Naive B cell (primary cell): ENCODE measurements at regions not wholly inside any gene's neighbourhood (a gene's known extent, or its start where the extent isn't known, plus 50 kb on each side); places are given as distances from the start of the nearest gene placed in this dataset.
A peak's percentile ranks its signal among the peaks of the same experiment; 100 is the strongest.
"Not testable (repeated sequence)": the region's sequence is repeated elsewhere in the genome, so short reads cannot be mapped to it uniquely, and the experiment has no call there.

Experiments
- ATAC-seq, 2 donors: fragments of 150-1000 bp; cut with Tn5 transposase; 2 replicates each; pipeline ENCODE4 v1.10.0; 2021; ENCODE audit warnings: low read depth in 2 of 2, mild to moderate bottlenecking in 2 of 2, moderate library complexity in 2 of 2
- DNase-seq: peaks from one replicate; pipeline ENCODE4 v3.0.0; 2022
- H3K27ac Mint-ChIP-seq, 6 donors: one replicate each; pipeline ENCODE4 v1.8.0; 2020 to 2022; ENCODE audit warnings: mild to moderate bottlenecking in 6 of 6, mixed read lengths in 6 of 6, moderate library complexity in 5 of 6, inconsistent platforms in 2 of 6
- H3K27me3 Mint-ChIP-seq, 3 donors: one replicate each; pipeline ENCODE4 v1.8.0; 2021 to 2022; ENCODE audit warnings: mixed read lengths in 3 of 3, mild to moderate bottlenecking in 1 of 3
- H3K36me3 Mint-ChIP-seq, 2 donors: one replicate each; pipeline ENCODE4 v1.8.0; 2020 to 2022; ENCODE audit warnings: mixed read lengths in 2 of 2, inconsistent platforms in 1 of 2, mild to moderate bottlenecking in 1 of 2
- H3K4me1 Mint-ChIP-seq, 3 donors: one replicate each; pipeline ENCODE4 v1.8.0; 2020 to 2022; ENCODE audit warnings: mixed read lengths in 3 of 3, inconsistent platforms in 1 of 3, mild to moderate bottlenecking in 1 of 3, moderate library complexity in 1 of 3
- H3K4me3 Mint-ChIP-seq, 8 donors: one replicate each; pipeline ENCODE4 v1.8.0; 2020 to 2022; ENCODE audit warnings: mild to moderate bottlenecking in 8 of 8, mixed read lengths in 8 of 8, moderate library complexity in 8 of 8, inconsistent platforms in 2 of 8
- H3K9me3 Mint-ChIP-seq, 7 donors: one replicate each; pipeline ENCODE4 v1.8.0; 2020 to 2022; ENCODE audit warnings: mixed read lengths in 7 of 7, mild to moderate bottlenecking in 5 of 7, inconsistent platforms in 2 of 7, moderate library complexity in 1 of 7

DNA sequence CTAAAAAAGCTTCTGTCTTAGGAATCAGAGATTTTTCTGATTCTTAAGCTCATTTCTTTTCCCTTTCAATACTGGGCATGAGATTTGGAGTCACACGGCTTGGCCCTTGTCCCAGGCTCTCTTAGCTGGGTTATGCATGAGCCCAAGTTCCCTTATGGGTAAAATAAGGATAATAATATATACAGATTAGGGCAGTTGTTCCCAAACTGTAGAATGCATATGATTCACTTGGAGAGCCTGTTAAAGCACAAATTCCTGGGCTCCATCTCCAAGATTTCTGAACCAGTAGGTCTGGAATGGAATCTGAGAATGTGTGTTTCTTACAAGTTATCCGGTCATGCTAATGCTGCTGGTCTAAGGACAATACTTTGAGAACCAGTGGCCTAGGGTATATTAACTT is 154.0 kb downstream of the REEP3 start:
- peaks cover 0 to 11% (median 0%) of the 10 kb centered on the region in 3 donors for H3K4me1 Mint-ChIP-seq
- peaks cover 0 to 6% (median 0%) of the 10 kb centered on the region in 3 donors for H3K27me3 Mint-ChIP-seq
- no peak for ATAC-seq
- peaks cover 0 to 3% (median 0%) of the 10 kb centered on the region in 7 donors for H3K9me3 Mint-ChIP-seq
- no peak for DNase-seq
- no peak overlapping the region for H3K4me3 Mint-ChIP-seq
- H3K27ac Mint-ChIP-seq = peak overlapping the region in 1 of 6 donors; percentile 33
- H3K36me3 Mint-ChIP-seq = no peaks in the 10 kb centered on the region

- H3K27me3 Mint-ChIP-seq = peaks cover 0 to 1% (median 0%) of the 10 kb centered on the region in 3 donors
- no peak overlapping the region for H3K4me3 Mint-ChIP-seq
- H3K36me3 Mint-ChIP-seq = no peaks in the 10 kb centered on the region
- no peak for ATAC-seq
- H3K4me1 Mint-ChIP-seq = peaks cover 0 to 2% (median 0%) of the 10 kb centered on the region in 3 donors
- peaks cover 0 to 7% (median 0%) of the 10 kb centered on the region in 7 donors for H3K9me3 Mint-ChIP-seq
- H3K27ac Mint-ChIP-seq = no peak overlapping the region
- no peak for DNase-seq
These were observed 155.8 kb downstream of the REEP3 start for GRCh38 chr10:63677001-63677400.

GRCh38 chr10:63680545-63680944 is 159.3 kb downstream of the REEP3 start:
- H3K36me3 Mint-ChIP-seq, DNase-seq, H3K4me1 Mint-ChIP-seq, H3K27ac Mint-ChIP-seq, H3K27me3 Mint-ChIP-seq, H3K4me3 Mint-ChIP-seq, ATAC-seq, H3K9me3 Mint-ChIP-seq: not testable (repeated sequence)

- Mint-ChIP-seq H3K4me1 (no peaks in the 10 kb centered on the region), H3K27me3 (peaks cover 0 to 9% (median 8%) of the 10 kb centered on the region in 3 donors), H3K36me3 (no peaks in the 10 kb centered on the region), H3K9me3 (peaks cover 0 to 7% (median 0%) of the 10 kb centered on the region in 7 donors), H3K4me3 (no peak overlapping the region), H3K27ac (peak overlapping the region in 1 of 6 donors; percentile 45)
- DNase-seq = no peak
- no peak for ATAC-seq
These were observed 160.9 kb downstream of the REEP3 start for GRCh38 chr10:63681993-63682697.

DNA sequence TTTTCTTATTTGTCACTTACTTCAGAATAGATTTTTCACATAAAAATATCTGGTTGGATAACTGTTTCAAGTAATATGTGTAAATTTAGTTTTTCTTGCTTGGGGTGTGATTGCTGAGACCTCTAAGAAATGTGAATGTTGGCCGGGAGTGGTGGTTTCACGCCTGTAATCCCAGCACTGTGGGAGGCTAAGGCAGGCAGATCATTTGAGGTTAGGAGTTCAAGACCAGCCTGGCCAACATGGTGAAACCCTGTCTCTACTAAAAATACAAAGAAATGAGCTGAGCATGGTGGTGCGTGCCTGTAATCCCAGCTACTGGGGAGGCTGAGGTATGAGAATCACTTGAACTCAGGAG is 161.5 kb downstream of the REEP3 start:
- not testable (repeated sequence) for ATAC-seq, H3K9me3 Mint-ChIP-seq, H3K27ac Mint-ChIP-seq

DNA sequence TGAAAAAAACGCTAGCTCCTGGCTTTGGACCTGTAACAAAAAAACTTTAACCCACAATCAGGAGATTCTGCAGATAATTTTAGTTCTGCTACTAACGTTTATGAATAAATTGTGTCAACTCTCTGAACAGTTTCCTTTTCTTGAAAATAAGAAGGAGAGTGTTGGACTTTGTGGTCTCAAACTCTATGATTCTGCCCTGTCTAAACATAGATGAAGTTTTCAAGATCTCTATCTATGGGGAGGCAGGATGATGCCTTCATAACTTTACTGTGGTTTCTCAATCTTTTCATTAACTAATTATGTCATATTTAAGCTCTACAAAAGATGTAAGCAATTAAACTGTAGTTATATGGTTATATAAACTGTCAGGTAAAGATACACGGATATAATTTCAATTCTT is 162.0 kb downstream of the REEP3 start:
- no peak for DNase-seq
- H3K9me3 Mint-ChIP-seq = peaks cover 0 to 7% (median 0%) of the 10 kb centered on the region in 7 donors
- no peak for ATAC-seq
- H3K27me3 Mint-ChIP-seq = peaks cover 0 to 9% (median 8%) of the 10 kb centered on the region in 3 donors
- no peak overlapping the region for H3K4me3 Mint-ChIP-seq
- H3K36me3 Mint-ChIP-seq = no peaks in the 10 kb centered on the region
- no peak overlapping the region for H3K27ac Mint-ChIP-seq
- H3K4me1 Mint-ChIP-seq = peaks cover 0 to 6% (median 5%) of the 10 kb centered on the region in 3 donors

More for the DNA sequence above, 161.5 kb downstream of the REEP3 start:
- not testable (repeated sequence) for H3K4me1 Mint-ChIP-seq, DNase-seq, H3K4me3 Mint-ChIP-seq, H3K27me3 Mint-ChIP-seq, H3K36me3 Mint-ChIP-seq

DNA sequence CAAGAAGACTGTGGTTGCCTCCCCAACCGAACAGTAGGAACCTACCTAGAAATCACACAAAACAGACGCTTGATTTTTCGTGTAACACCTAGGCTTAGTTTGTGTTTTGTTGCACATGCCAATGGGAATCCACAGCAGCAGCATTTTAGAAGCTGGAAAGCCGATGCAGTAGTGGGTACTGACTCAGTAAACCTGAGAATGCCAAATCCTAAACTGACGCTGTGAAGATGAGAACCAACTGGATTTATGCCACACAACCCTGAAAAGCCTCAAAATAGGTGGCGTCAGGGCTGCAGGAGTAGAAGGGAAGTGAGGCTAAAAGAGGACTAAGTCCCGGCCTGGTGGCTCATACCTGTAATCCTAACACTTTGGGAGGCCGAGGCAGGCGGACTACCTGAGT is 162.5 kb downstream of the REEP3 start:
- Mint-ChIP-seq H3K9me3 (peaks cover 0 to 7% (median 0%) of the 10 kb centered on the region in 7 donors), H3K4me3 (no peak overlapping the region), H3K27me3 (peaks cover 0 to 9% (median 8%) of the 10 kb centered on the region in 3 donors), H3K36me3 (no peaks in the 10 kb centered on the region), H3K4me1 (peaks cover 0 to 7% (median 5%) of the 10 kb centered on the region in 3 donors), H3K27ac (no peak overlapping the region)
- DNase-seq = no peak
- no peak for ATAC-seq

DNA sequence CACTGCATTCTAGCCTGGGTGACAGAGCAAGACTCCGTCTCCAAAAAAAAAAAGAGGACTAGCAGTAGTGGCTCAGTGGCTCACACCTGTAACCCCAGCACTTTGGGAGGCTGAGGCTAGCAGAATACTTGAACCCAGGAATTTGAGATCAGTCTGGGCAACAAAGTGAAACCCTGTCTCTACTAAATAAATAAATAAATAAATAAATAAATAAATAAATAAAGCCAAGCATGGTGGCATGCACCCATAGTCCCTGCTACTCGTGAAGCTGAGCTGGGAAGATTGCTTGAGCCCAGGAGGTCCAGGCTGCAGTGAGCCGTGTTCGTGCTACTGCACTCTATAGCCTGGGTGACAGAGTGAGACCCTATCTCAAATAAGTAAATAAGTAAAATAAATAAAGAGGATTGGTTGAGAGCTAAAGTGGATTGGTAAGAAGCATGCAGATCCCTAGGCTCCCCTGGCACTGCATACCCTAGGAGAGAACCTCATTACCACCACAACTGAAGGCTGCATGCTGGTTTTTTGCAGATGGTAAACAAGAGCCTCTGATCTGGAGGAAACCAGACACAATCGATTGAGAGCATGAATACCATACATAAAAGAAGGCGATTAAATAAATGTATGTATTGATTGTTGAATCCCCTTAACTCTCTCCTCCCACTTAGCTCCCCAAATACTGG is 163.2 kb downstream of the REEP3 start:
- no peaks in the 10 kb centered on the region for H3K36me3 Mint-ChIP-seq
- peaks cover 0 to 7% (median 5%) of the 10 kb centered on the region in 3 donors for H3K4me1 Mint-ChIP-seq
- DNase-seq = no peak
- no peak overlapping the region for H3K27ac Mint-ChIP-seq
- H3K4me3 Mint-ChIP-seq = no peak overlapping the region
- H3K9me3 Mint-ChIP-seq = peaks cover 0 to 7% (median 0%) of the 10 kb centered on the region in 7 donors
- H3K27me3 Mint-ChIP-seq = peaks cover 0 to 9% (median 8%) of the 10 kb centered on the region in 3 donors
- ATAC-seq = no peak

- H3K4me3 Mint-ChIP-seq = no peak overlapping the region
- ATAC-seq (no peak), DNase-seq (no peak)
- H3K27ac Mint-ChIP-seq = no peak overlapping the region
- H3K27me3 Mint-ChIP-seq = peaks cover 0 to 5% (median 0%) of the 10 kb centered on the region in 3 donors
- H3K36me3 Mint-ChIP-seq = no peaks in the 10 kb centered on the region
- H3K9me3 Mint-ChIP-seq = peaks cover 0 to 5% (median 0%) of the 10 kb centered on the region in 7 donors
- peaks cover 7 to 13% (median 10%) of the 10 kb centered on the region in 3 donors for H3K4me1 Mint-ChIP-seq
These were observed 168.6 kb downstream of the REEP3 start for GRCh38 chr10:63689768-63690167.

GRCh38 chr10:63692220-63692896 is 171.2 kb downstream of the REEP3 start:
- peaks cover 7 to 13% (median 10%) of the 10 kb centered on the region in 3 donors for H3K4me1 Mint-ChIP-seq
- ATAC-seq (peak; percentile 62 to 71), DNase-seq (no peak)
- peaks cover 0 to 5% (median 0%) of the 10 kb centered on the region in 7 donors for H3K9me3 Mint-ChIP-seq
- peak overlapping the region in 1 of 8 donors; percentile 19 for H3K4me3 Mint-ChIP-seq
- no peaks in the 10 kb centered on the region for H3K36me3 Mint-ChIP-seq
- H3K27ac Mint-ChIP-seq = peak overlapping the region in 1 of 6 donors; percentile 58
- no peaks in the 10 kb centered on the region for H3K27me3 Mint-ChIP-seq

GRCh38 chr10:63693021-63693420 is 171.8 kb downstream of the REEP3 start:
- Mint-ChIP-seq H3K27ac (peak overlapping the region in 2 of 6 donors; percentile 37 to 74), H3K4me1 (peaks cover 7 to 13% (median 12%) of the 10 kb centered on the region in 3 donors)
- not testable (repeated sequence) for H3K36me3 Mint-ChIP-seq, DNase-seq, H3K27me3 Mint-ChIP-seq, ATAC-seq, H3K9me3 Mint-ChIP-seq, H3K4me3 Mint-ChIP-seq

DNA sequence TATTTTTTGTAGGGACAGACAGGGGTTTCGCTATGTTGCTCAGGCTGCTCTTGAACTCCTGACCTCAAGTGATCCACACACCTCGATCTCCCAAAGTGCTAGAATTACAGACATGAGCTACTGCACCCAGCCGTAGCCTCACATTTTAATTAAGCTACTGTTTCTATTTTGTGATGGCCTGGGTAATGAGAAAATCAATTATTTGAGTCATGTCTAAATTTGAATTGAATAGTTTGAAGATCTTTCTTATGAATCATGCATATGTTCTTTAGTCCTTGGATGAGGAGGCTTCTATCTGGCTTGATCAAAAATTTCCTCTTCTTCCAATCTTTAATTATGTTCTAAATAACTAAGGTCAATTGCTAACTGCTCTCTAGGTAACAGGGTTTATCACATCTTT is 175.0 kb downstream of the REEP3 start:
- Mint-ChIP-seq H3K9me3 (peaks cover 0 to 5% (median 0%) of the 10 kb centered on the region in 7 donors), H3K27me3 (no peaks in the 10 kb centered on the region), H3K4me3 (peak overlapping the region in 1 of 8 donors; percentile 20), H3K27ac (no peak overlapping the region), H3K4me1 (peaks cover 19 to 35% (median 32%) of the 10 kb centered on the region in 3 donors), H3K36me3 (no peaks in the 10 kb centered on the region)
- DNase-seq (no peak), ATAC-seq (no peak)

GRCh38 chr10:63697956-63698786 is 177.0 kb downstream of the REEP3 start:
- Mint-ChIP-seq H3K9me3 (peaks cover 0 to 4% (median 0%) of the 10 kb centered on the region in 7 donors), H3K36me3 (no peaks in the 10 kb centered on the region), H3K27me3 (no peaks in the 10 kb centered on the region), H3K4me3 (peak overlapping the region in 3 of 8 donors; percentile 12 to 66 (median 26)), H3K27ac (peak overlapping the region in 2 of 6 donors; percentile 40 to 74), H3K4me1 (peaks cover 18 to 36% (median 29%) of the 10 kb centered on the region in 3 donors)
- ATAC-seq = peak; percentile 87 to 92
- peak; percentile 48 for DNase-seq
